SKM-1 (cell line): ENCODE measurements at regions not wholly inside any gene's neighbourhood (a gene's known extent, or its start where the extent isn't known, plus 50 kb on each side); places are given as distances from the start of the nearest gene placed in this dataset.
"Not testable (repeated sequence)": the region's sequence is repeated elsewhere in the genome, so short reads cannot be mapped to it uniquely, and the experiment has no call there.

Source experiments
- DNase-seq: peaks from one replicate; lab custom pipeline; 2025; ENCODE audit not compliant: unreplicated experiment; lab: John Stamatoyannopoulos, UW

DNA sequence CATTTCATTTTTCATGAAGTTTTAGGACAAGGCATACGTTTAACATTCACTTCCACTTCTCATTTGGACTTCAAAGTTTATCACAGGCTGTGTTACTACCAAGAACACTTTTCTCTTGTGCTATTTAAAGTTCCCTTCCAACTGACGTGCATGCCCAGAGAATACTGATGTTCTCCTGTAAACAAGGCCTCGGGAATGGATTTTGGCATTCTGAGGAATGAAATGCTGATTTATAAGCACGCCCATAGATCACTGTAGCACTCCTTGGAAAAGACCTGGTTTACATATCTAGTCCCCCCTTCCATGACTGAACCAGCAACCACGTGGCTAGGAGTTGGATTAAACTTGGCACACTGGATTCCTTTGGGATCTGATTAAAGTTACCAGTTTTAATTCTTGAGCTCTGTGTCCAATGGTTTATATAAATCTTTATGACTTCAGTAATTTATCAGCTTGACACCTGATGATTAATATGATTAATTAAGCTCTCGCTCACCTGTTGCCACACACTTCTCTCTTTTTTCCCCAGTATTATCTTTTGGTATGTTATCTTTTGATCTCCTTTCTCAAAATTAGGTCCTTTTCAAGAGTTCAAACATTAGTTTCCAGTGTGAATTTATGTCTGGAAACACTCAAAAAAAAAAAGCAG, 122.4 kb upstream of the HAND2 start:
- no peak for DNase-seq

DNA sequence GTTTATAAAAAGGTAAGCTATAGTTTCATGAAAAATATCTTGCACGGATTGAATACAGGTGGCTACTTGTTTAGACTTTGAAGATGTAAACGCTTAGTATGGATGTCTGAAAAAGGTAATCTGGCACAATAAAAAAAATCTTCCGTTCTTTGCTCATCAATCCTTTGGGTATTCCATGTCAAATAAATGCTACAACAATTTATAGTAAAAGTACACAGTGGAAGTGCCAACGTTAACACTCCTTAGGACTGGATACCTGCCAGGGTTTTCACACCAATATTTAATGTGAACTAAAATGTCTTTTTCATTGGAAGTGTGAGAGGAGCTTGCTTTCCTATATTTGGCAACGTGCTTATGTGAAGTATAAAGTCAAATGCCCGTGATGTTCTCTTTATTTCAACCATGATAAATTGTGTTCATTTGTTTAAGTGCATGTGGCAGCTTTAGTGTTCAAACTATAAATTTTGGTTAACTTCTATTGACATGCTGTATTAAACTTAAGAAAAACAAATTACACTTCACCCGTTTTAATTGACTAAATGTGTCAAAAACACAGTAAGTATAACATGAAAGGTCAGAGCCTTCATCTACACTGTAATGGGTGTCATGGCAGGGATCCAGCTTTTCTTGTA, 121.7 kb upstream of the HAND2 start:
- DNase-seq = no peak

GRCh38 chr4:173647902-173648301, 117.9 kb upstream of the HAND2 start:
- no peak for DNase-seq

DNA sequence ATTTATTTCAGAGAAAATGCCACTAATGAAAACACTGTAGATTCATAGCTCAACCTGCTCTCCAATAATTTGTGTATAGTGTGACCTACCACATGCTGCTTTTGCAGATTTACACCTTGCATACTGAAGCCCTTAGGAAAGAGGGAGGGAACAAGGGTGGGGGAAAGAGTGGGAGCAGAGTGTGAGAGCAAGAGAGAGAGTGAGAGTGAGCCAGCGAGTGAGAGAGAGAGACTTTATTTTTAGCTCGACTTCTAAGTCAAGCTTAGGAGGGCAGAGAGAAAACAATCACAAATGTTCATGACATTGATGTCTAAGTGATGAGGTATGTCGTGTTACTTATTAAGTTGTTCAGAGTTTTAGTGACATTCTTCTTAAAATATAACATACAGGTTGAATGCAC, 112.5 kb upstream of the HAND2 start:
- DNase-seq = no peak

DNA sequence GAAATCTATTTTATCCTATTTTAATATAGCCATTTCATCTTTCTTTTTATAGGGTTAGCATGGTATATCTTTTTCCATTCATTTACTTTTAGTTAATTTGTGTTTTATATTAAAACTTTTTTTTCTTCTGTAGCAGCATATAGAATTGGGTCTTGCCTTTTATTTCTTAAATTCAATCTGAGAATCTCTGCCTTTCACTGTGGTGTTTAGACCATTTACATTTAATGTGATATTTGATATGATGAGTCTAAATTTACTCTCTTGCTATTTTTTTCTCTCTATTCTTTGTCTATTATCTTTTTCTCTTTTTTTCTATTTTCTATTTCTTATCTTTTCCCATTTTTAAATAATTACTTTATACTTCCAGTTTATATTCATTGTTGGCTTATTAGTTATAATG, 105.4 kb upstream of the HAND2 start:
- DNase-seq = no peak

- no peak for DNase-seq
Observed at GRCh38 chr4:173626277-173626676, 96.2 kb upstream of the HAND2 start.

- DNase-seq = not testable (repeated sequence)
Observed at GRCh38 chr4:173618648-173619047, 88.6 kb upstream of the HAND2 start.

GRCh38 chr4:173609158-173609557, 79.1 kb upstream of the HAND2 start:
- no peak for DNase-seq

GRCh38 chr4:173608632-173609031, 78.6 kb upstream of the HAND2 start:
- not testable (repeated sequence) for DNase-seq

DNA sequence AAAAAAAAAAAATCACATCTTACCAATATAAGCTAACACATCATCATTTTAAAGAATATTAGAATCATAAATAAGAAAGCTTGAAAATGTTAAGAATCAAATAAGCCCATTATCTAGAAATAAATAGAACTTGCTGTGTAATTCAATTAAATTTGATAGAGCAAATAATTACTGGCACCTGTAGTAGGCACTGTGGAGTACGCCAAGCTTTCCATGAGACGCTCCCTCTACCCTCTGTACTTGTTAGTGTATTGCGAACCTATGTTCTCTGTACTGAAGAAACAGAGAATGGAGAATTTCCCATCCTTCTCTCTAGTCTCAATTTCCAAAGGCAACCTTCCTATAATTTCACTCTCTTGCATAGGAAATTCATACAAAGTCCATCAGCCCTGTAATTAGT, 61.7 kb upstream of the HAND2 start:
- no peak for DNase-seq

DNA sequence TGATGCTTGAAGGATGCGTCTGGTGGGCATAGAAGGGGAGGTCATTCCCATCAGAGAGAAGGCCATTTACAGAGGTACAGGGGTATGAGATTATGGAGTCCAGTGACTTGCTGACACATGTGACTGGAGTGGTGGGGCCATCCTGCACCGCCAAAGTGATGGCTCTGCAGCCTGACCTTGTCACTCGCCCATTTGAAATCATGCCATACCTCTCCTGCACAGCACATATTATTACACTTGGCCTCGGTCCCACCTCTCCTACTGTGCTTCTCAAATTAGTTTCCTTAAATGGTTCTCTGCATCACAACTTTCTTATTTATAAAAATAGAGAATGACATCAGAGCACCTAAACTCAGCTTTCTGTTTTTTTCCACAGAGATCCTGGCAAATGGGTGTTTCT, 60.7 kb upstream of the HAND2 start:
- DNase-seq = no peak

- no peak for DNase-seq
Observed at GRCh38 chr4:173585876-173586572, 56.0 kb upstream of the HAND2 start.

- DNase-seq = no peak
Observed at GRCh38 chr4:173584506-173584905, 54.5 kb upstream of the HAND2 start.
